Limb (tissue), 2 donors: ENCODE measurements at regions not wholly inside any gene's neighbourhood (a gene's known extent, or its start where the extent isn't known, plus 50 kb on each side); places are given as distances from the start of the nearest gene placed in this dataset.

ENCODE experiments used
- DNase-seq, 2 donors: peaks; one replicate each; pipeline ENCODE4 v3.0.0-alpha.2; 2016; ENCODE audit errors: extremely low spot score in 2 of 2

DNA sequence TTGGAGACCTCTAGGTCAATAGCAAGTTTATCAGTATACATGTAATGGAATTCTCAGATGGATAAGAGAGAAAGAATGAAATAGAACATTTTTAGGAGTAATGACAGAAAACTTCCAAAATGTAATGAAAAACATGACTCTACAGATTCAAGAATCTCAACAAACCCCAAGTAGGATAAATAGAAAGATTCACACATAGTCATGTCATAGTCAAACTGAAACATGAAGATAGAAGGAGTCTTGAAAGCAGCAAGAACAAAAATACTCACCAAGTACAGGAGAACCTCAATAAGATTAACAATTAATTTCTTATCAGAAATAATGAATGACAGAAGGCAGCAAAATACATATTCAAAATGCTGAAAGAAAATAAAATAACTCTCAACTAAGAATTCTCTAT lies 164.5 kb downstream of the SPATA31D1 start:
- DNase-seq: no peak

GRCh38 chr9:82154573-82154972 lies 166.0 kb downstream of the SPATA31D1 start:
- DNase-seq: no peak

DNA sequence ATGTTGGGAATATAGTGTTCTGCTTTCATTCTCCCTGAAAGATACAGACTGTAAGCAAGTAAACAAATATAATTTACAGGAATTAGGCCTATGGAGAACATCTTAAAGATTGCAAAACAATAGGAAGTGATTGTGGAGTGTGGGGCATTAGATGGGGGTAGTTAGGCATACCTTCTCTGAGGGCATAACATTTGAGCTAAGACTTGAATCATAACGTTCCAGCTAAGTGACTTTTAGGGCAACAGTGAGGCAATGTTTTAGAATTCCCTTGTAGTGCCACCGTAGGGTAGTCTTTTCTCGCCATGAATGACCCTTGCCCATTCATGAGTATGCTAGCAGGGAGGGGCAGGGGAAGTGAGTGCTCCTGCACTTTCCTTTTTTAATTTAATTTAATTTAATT lies 173.3 kb downstream of the SPATA31D1 start:
- no peak for DNase-seq

GRCh38 chr9:82164159-82164558 lies 175.6 kb downstream of the SPATA31D1 start:
- no peak for DNase-seq

DNA sequence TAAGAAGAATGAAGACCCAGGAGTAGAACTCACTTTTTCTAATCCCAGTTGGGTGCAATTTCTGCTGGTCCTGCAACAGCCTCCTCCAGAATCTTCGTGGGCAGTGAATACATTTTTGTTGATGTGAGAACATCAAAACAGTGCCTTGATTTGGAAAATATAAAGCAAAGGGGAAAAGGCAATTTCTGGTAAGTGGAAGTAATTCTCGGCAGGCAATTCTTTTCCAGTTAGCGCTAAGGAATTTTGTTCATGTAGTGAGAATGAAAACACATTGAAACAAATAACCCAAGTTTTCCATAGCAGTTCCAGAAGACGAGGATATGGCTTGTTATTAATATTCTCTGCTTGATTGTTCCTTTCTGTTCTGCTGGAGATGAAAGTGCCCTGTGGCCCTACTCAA lies 178.7 kb downstream of the SPATA31D1 start:
- DNase-seq: no peak

- DNase-seq: no peak
Measured at GRCh38 chr9:82168585-82168984, 180.0 kb downstream of the SPATA31D1 start.

- peak in 1 of 2 donors; percentile 45 for DNase-seq
Measured at GRCh38 chr9:82170866-82171265, 182.3 kb downstream of the SPATA31D1 start.

DNA sequence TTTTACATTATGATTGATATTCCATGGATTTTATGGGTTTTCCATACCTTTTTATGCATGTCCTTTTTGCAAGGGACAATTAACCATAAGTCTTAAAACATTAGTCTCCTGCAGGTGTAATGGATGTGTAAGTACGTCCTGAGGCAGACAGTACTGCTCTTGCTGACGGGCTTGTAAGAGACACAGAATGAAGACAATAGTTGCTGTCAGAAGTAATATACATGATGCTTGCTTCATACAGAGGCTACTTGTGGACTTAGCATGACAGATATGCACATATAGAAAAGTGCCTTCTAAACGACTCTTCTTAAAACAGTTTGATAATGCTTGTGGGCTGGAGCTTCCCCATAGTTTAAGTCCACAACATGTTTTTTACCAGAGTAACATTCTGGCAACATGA lies 182.7 kb downstream of the SPATA31D1 start:
- DNase-seq: no peak

DNA sequence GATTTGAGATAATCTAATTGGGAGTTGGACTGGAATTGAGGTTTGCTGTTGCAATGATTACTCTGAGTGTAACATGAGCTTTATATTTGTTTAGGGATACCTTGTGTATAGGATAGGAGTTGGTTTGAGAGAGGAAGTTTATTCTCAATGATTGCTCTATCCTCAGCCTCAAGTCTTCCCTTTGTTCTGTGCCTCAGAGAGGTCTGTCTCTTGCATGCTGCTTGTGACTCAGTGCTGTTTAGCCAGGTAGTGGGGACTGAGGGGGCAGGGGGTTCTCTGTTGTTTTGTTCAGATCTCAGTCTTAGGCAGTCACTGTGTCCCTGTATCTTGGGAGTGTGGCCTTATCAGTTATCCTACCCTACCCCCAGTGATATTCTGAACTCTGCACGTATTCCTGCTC lies 192.1 kb downstream of the SPATA31D1 start:
- no peak for DNase-seq

DNA sequence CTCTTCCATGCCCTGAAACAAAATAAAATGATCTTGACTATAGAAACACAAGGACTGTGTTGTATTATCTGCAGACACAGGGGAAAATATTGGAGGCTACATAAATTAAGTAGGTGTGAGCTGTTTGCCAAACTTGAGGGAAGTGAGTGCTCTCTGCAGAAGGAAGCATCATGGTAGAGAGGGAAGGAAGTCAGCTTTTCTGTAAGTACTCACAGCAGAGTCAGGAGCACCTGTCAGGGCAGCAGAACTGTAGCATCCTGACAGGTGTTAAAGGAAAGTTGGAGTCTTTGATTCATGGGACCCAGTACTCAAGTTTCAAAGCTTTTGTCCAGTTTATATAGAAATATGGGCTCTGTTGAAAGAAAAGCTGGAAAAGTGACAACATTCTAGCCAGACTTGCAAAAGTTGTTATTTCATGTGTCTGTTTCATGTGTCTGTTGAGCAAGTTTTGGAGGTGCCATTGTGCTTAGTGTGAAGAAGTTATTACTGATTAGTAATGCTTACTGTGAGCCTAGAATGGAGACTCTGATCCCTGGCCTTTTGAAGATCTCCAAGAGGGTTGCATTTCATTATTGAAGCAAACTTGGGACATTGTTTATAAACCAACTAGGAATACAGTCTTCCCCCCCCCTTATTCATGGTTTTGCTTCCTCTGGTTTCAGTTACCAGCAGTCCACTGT lies 194.7 kb downstream of the SPATA31D1 start:
- no peak for DNase-seq

DNA sequence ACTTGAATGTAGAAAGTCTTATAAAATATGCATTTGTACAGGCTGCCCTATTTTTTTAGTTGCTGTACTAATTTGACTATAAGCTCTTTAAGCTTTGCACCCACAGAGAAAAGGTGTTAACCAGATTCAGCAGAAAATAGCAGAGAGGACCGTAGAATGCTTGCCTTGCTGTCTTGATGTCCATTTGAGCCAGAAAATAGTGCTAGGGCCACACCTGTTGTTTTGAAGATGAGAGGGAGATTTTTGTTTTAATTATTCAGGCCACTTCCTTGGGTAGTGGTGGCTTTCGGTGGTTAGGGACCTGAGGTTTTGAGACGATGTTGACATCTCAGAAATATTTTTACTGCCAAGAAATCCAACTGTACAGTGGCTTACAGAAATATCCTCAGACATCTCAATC lies 196.0 kb downstream of the SPATA31D1 start:
- DNase-seq: no peak

GRCh38 chr9:82188817-82189216 lies 200.2 kb downstream of the SPATA31D1 start:
- no peak for DNase-seq

GRCh38 chr9:82191082-82191770 lies 202.7 kb downstream of the SPATA31D1 start:
- no peak for DNase-seq

DNA sequence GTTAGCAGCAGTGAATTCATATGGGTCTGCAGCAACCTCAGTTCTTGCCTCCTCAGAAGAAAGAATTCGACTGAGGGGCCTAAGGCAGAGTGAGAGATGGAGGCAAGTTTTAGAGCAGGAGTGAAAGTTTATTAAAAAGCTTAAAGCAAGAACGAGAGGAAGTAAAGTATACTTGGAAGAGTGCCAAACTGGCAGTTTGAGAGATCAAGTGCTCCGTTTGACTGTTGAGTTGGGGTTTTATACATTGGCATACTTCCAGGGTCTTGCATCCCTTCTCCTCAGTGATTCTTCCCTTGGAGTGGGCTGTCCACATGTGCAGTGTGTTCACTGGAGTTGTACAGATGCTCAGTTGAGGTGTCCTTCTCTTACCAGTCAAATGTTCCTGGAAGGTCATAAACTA lies 203.6 kb downstream of the SPATA31D1 start:
- no peak for DNase-seq

GRCh38 chr9:82196622-82197441 lies 208.3 kb downstream of the SPATA31D1 start:
- no peak for DNase-seq

GRCh38 chr9:82201196-82201595 lies 212.6 kb downstream of the SPATA31D1 start:
- no peak for DNase-seq

- DNase-seq: no peak
Measured at GRCh38 chr9:82202808-82203207, 214.2 kb downstream of the SPATA31D1 start.

GRCh38 chr9:82206490-82206889 lies 217.9 kb downstream of the SPATA31D1 start:
- DNase-seq: no peak

GRCh38 chr9:82206946-82207345 lies 218.4 kb downstream of the SPATA31D1 start:
- no peak for DNase-seq

GRCh38 chr9:82208741-82209450 lies 220.3 kb downstream of the SPATA31D1 start:
- no peak for DNase-seq

- no peak for DNase-seq
Measured at GRCh38 chr9:82209797-82210470, 221.4 kb downstream of the SPATA31D1 start.
